ENCODE measurements at regions not wholly inside any gene's neighbourhood (a gene's known extent, or its start where the extent isn't known, plus 50 kb on each side); places are given as distances from the start of the nearest gene placed in this dataset.
"Not testable (repeated sequence)": the region's sequence is repeated elsewhere in the genome, so short reads cannot be mapped to it uniquely, and the experiment has no call there.

DNA sequence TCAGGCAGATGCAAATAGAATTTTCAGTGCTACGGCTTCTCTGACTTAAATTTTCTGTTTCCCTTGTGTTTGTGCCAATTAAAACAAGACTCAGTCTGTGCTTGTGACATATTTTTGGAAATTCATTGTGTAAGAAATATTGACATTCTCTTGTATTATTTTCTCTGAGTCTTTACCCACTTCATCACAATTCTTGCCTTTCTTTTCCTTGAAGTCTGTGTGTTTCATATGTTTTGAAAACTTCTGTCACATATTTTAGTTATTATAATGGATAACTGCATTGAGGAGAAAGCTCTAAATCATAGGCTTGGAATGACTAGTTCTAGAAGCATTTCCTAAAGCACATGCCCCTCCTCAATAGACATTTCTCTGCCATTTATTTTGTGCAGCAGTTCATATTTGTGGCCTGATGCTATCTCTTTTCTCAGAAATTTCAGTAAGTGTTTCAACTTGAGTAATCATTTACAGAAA, 206.6 kb downstream of the PALM2AKAP2 start:
- no peak overlapping the region for H3K4me3 ChIP-seq (ENCODE audit: insufficient read depth, low read depth, low read length)
- H3K36me3 ChIP-seq (replicated peaks; ENCODE audit: control insufficient read depth, insufficient read depth, low read length), result no peaks in the 10 kb centered on the region
- no peak for DNase-seq
- H3K27me3 ChIP-seq (ENCODE audit: control insufficient read depth, insufficient read depth, low read length), result no peaks in the 10 kb centered on the region

DNA sequence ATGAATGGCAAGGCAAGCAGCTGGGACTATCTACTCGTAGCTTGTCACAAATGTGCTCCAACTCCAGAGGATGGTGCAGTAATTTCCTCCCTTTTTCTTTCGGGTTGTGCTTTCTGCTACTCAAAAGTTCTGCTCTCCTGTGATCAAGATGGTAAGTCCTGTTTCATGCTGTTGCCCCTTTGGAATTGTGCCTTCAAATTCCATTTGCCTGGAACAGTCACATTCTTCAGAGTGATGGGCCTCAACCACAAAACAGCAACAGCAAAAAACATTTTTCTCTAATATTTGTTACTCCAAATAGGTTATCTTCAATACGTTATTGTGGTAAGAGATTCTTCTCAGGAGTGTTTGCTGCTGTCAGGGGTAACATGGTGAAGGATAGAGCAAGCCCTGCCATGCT, 209.3 kb downstream of the PALM2AKAP2 start:
- no peak for DNase-seq

DNA sequence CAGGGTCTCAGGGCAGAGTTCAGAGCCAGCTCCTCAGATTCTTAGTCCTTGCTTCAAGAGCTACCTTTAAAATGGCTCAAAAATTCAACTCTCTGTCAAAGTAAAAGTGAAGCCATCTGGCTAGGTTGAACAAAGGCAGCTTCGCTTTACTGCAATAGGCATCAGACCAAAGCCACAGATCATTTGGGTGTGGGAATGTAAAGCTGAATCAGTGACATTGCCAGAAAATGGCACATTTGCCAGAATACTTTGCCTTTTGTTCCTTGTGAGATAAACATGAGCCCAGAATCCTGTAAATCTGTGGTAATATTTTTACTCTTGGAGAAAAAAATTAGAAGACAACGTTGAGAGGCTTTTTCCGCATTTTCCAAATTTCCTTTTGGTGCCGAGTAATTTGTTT, 210.5 kb downstream of the PALM2AKAP2 start:
- Histone ChIP-seq H3K36me3 (replicated peaks; ENCODE audit: control insufficient read depth, insufficient read depth, low read length) (no peaks in the 10 kb centered on the region), H3K4me3 (ENCODE audit: insufficient read depth, low read depth, low read length) (no peak overlapping the region), H3K27me3 (ENCODE audit: control insufficient read depth, insufficient read depth, low read length) (no peaks in the 10 kb centered on the region)
- no peak for DNase-seq

More for the DNA sequence above, 209.3 kb downstream of the PALM2AKAP2 start:
- H3K27me3 ChIP-seq (ENCODE audit: control insufficient read depth, insufficient read depth, low read length), result no peaks in the 10 kb centered on the region
- H3K36me3 ChIP-seq (replicated peaks; ENCODE audit: control insufficient read depth, insufficient read depth, low read length), result no peaks in the 10 kb centered on the region
- H3K4me3 ChIP-seq (ENCODE audit: insufficient read depth, low read depth, low read length), result no peak overlapping the region

DNA sequence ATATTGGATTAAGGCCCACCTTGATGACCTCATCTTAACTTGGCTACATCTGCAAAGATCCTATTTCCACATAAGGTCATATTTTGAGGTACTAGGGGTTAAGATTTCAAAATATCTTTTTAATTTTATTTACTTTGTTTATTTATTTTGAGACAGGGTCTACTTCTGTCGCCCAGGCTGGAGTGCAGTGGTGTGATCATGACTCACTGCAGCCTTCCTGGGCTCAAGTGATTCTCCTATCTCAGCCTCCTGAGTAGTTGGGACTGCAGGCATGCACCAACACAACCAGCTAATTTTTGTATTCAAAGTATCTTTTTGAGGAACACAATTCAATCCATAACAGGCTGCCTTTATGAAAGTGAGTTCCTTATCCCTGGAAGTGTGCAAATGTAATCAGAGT, 212.3 kb downstream of the PALM2AKAP2 start:
- Histone ChIP-seq H3K4me3 (ENCODE audit: insufficient read depth, low read depth, low read length) (no peak overlapping the region), H3K36me3 (replicated peaks; ENCODE audit: control insufficient read depth, insufficient read depth, low read length) (no peaks in the 10 kb centered on the region), H3K27me3 (ENCODE audit: control insufficient read depth, insufficient read depth, low read length) (no peaks in the 10 kb centered on the region)
- no peak for DNase-seq

DNA sequence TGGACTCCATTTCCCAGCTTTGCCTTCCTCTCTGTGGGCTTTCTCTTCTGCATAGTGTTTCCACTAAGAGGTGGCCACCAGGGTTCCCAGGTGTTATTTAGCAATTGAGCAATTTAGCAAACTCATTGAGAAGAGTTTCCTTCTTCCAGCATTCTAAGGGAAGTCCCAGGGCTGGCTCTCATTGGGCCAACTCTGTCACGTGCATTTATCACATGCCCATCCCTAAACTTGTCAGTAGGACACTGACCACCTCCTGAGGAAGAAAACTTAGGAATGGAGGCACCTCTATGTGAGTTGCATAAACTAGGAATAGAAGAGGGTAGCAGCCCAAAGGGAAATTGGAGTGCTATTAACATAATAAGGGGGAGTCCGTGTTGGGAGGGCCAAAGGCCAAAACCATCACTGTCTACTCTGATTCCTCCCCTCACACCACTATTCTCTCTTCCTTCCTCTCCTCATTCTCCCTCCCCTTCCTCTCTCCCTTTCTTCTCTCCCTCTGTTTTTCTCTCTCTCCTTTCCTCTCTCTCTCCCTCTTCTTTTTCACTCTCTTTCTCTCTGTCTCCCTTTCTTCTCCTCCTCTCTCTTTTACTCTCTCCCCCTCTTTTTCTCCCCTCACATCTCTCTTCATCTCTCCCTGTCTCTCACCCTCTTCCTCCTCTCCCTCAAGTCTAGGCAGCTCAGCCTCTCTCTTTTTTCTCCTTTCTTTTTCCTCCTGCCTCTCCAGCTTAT, 213.4 kb downstream of the PALM2AKAP2 start:
- H3K27me3 ChIP-seq (ENCODE audit: control insufficient read depth, insufficient read depth, low read length), result no peaks in the 10 kb centered on the region
- no peak overlapping the region for H3K4me3 ChIP-seq (ENCODE audit: insufficient read depth, low read depth, low read length)
- no peaks in the 10 kb centered on the region for H3K36me3 ChIP-seq (replicated peaks; ENCODE audit: control insufficient read depth, insufficient read depth, low read length)
- DNase-seq, result no peak

DNA sequence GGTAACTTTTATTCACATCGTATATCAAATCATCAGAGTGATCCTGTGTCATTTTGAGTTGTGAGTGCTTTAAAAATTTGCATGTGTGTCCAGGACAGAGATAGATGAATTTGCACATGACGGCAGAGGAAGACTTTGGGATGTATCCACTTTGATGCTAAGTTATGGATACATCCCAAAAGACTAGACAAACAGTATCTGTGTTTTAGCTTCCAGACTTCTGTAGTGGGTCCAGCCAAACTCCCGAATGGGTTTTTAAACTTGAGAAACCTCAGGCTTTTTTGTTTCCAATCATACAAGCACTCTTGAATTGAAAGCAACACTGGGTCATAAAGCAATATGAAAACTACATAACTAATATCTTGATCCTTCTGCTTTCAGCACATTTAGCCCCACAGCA, 213.8 kb downstream of the C9orf152 start:
- DNase-seq, result no peak

DNA sequence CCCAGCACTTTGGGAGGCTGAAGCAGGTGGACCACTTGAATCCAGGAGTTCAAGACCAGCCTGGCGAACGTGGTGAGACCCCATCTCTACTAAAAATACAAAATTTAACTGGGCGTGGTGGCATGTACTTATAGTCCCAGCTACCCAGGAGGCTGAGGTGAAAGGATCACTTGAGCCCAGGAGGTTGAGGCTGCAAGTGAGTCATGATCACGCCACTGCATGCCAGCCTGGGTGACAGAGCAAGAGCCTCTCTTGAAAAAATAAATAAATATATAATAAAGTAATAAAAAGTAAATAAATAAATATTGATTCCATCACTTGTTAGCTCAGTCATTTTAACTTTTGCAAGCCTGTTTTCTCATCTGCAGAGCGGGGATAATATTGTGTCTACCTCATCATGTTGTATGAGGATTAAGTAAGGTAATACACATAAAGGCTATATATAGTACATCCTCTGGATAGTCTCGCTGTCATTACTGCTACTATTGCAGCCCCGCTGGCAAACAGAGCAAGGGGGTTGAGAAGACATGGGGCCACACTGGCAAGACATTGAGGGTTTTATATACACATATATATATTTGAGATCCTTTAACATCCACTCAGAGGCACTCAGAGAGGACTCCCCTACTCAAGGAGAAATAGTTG, 210.9 kb downstream of the C9orf152 start:
- no peaks in the 10 kb centered on the region for H3K36me3 ChIP-seq (replicated peaks; ENCODE audit: control insufficient read depth, insufficient read depth, low read length)
- no peaks in the 10 kb centered on the region for H3K27me3 ChIP-seq (ENCODE audit: control insufficient read depth, insufficient read depth, low read length)
- no peak for DNase-seq
- no peak overlapping the region for H3K4me3 ChIP-seq (ENCODE audit: insufficient read depth, low read depth, low read length)

More for the DNA sequence above, 213.8 kb downstream of the C9orf152 start:
- Histone ChIP-seq H3K27me3 (ENCODE audit: control insufficient read depth, insufficient read depth, low read length) (no peaks in the 10 kb centered on the region), H3K4me3 (ENCODE audit: insufficient read depth, low read depth, low read length) (no peak overlapping the region), H3K36me3 (replicated peaks; ENCODE audit: control insufficient read depth, insufficient read depth, low read length) (no peaks in the 10 kb centered on the region)

DNA sequence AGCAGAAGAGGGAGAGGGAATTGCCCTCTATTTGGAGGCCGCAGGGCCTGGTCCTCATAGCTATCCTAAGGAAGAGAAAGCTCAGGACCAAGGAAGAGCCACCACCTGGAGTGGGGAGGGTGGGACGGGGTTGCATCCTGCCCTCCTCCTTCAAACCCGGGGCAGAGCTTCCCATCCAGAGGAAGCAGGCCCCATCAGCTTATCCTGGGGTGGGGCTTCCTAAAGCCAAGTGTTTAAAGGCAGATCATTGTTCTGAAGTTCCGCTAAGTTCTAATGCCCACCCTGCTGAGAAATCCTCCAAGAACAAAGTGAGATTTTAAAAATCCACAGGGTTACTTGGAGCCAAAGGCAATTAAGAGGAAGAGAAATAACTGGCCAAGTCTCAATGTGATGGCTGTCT, 210.3 kb downstream of the C9orf152 start:
- Histone ChIP-seq H3K27me3 (ENCODE audit: control insufficient read depth, insufficient read depth, low read length) (no peaks in the 10 kb centered on the region), H3K36me3 (replicated peaks; ENCODE audit: control insufficient read depth, insufficient read depth, low read length) (no peaks in the 10 kb centered on the region), H3K4me3 (ENCODE audit: insufficient read depth, low read depth, low read length) (no peak overlapping the region)
- DNase-seq, result no peak

DNA sequence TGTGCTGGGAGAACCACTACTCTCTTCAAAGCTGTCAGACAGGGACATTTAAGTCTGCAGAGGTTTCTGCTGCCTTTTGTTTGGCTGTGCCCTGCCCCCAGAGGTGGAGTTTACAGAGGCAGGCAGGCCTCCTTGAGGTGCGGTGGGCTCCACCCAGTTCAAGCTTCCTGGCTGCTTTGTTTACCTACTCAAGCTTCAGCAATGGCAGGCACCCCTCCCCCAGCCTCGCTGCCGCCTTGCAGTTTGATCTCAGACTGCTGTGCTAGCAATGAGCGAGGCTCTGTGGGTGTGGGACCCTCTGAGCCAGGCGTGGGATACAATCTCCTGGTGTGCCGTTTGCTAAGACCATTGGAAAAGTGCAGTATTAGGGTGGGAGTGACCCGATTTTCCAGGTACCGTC, 202.4 kb downstream of the C9orf152 start:
- H3K36me3 ChIP-seq (replicated peaks; ENCODE audit: control insufficient read depth, insufficient read depth, low read length); DNase-seq; H3K27me3 ChIP-seq (ENCODE audit: control insufficient read depth, insufficient read depth, low read length): not testable (repeated sequence)
- H3K4me3 ChIP-seq (ENCODE audit: insufficient read depth, low read depth, low read length), result peak overlapping the region; percentile 1; the same call in 1 of the 2 replicates

DNA sequence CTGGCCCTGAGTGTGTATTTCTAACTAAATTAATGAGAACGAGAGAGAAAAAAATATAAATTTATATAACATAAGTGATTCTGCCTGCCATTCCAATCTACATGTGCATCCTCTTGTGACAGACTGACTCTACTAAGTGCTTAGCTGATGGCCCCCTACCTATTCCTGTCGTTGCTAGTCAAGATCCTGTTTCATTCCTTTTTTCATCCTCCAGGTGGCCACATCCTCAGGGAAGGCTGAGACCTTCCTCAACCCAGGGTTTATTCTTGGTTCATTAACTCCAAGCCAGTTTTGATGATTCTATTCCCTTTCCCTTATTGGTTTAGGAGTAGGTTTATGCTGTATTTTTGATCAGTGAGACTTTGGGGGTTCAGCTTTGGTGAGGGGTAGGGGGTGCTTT, 201.3 kb downstream of the C9orf152 start:
- Histone ChIP-seq H3K27me3 (ENCODE audit: control insufficient read depth, insufficient read depth, low read length) (no peaks in the 10 kb centered on the region), H3K4me3 (ENCODE audit: insufficient read depth, low read depth, low read length) (no peak overlapping the region), H3K36me3 (replicated peaks; ENCODE audit: control insufficient read depth, insufficient read depth, low read length) (no peaks in the 10 kb centered on the region)
- peak; percentile 37 for DNase-seq

DNA sequence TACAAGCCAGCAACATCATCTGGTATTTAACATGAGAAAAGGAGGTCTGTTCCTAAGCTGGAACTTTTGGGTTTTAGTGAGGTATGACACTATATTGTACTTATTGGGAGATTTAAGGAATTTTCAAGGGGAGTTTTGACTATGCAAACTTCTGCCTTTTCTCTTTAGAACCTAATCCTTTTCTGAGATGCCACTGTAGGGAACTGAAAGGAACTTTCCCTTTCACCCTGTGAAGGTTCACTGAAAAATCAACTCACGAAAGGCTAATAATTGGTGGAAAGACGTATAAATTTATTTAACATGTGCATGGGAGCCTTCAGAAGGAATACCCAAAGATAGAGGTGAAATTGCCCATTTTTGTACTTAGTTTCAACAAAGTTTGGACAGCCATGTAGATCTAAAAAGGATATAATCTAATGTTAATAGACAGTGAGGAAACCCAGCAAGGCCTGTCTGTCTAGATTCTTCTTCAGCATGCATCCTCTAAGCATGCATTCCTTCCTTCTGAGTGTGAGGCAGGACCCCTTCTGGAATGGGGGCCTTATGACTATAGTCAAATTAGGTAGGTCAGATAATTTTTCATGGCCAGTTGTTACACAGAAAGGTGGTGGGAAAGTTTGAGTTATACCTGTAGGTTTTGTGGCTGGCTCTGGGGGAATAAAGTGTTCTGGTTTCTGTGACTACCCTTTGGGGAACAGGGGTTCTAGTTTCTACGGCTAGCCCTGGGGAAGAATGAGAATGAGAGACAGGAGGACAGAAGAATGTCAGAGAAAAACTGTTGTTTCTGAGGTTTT, 200.3 kb downstream of the C9orf152 start:
- Histone ChIP-seq H3K36me3 (replicated peaks; ENCODE audit: control insufficient read depth, insufficient read depth, low read length) (no peaks in the 10 kb centered on the region), H3K27me3 (ENCODE audit: control insufficient read depth, insufficient read depth, low read length) (no peaks in the 10 kb centered on the region), H3K4me3 (ENCODE audit: insufficient read depth, low read depth, low read length) (no peak overlapping the region)
- DNase-seq, result no peak

DNA sequence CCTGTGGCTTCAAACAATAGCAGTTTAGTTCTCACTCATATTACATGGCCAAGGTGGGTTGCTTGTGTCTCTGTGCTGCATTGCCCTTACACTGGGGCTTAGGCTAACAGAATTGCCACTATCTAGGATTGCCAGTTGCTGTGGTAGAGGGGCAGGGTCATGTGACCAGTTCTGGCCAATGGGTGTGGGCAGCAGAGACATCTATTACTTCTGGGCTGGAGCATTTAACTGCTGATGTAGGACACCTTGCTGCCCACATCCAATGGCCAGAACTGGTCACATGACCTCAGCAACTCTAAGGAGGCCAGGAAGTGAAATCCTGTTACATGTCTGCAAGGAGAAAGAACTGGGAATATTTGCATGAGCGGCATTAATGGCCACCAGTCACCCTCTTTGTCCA, 199.3 kb downstream of the C9orf152 start:
- Histone ChIP-seq H3K36me3 (replicated peaks; ENCODE audit: control insufficient read depth, insufficient read depth, low read length) (no peaks in the 10 kb centered on the region), H3K4me3 (ENCODE audit: insufficient read depth, low read depth, low read length) (no peak overlapping the region), H3K27me3 (ENCODE audit: control insufficient read depth, insufficient read depth, low read length) (no peaks in the 10 kb centered on the region)
- DNase-seq, result no peak

DNA sequence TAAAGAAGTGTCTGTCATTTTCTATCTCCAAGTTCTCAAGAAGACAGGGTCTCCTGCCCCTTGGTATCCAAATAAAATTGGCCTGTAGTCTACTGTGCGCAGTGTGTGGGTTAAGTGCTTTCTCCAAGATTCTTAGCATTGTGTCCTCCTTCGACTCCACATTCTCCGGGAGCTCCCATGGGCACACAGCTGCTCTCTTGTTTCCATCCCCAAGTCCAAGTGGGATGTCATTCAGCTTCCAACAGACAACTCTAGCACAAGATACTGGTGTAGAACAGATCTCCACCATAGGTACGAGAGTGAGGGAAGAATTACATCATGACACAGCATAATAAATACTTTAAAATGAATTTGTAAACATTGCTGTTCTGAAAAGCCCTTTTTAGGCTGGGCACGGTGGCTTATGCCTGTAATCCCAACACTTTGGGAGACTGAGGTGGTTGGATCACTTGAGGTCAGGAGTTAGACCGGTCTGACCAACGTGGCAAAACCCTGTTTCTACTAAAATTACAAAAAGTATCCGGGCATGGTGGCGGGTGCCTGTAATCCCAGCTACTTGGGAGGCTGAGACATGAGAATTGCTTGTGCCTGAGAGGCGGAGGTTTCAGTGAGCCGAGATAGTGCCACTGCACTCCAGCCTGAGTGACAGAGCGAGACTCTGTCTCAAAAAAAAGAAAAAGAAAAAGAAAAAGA, 196.2 kb downstream of the C9orf152 start:
- DNase-seq, result no peak
- Histone ChIP-seq H3K36me3 (replicated peaks; ENCODE audit: control insufficient read depth, insufficient read depth, low read length) (no peaks in the 10 kb centered on the region), H3K4me3 (ENCODE audit: insufficient read depth, low read depth, low read length) (no peak overlapping the region), H3K27me3 (ENCODE audit: control insufficient read depth, insufficient read depth, low read length) (no peaks in the 10 kb centered on the region)

DNA sequence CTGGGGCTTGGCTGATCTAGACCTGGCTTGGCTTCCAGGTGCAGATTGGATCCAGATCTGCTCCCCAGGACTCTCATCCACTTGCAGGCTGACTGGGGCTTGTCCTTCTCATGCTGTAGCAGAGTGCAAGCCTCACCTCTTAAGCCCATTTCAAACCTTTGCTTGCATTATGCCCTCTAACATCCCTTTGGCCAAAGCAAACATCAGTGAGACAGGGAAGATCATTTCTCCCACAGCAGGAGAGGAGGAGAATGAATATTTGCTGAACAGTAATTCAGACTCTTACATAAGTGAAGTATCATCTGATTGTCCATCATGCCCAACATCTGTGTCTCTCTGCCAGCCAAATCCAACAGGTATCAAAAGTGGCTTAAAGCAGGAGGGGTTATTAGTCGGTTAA, 194.9 kb downstream of the C9orf152 start:
- Histone ChIP-seq H3K27me3 (ENCODE audit: control insufficient read depth, insufficient read depth, low read length) (no peaks in the 10 kb centered on the region), H3K36me3 (replicated peaks; ENCODE audit: control insufficient read depth, insufficient read depth, low read length) (no peaks in the 10 kb centered on the region), H3K4me3 (ENCODE audit: insufficient read depth, low read depth, low read length) (no peak overlapping the region)
- DNase-seq, result no peak

Data from H7 (cell line).